ENCODE measurements at regions not wholly inside any gene's neighbourhood (a gene's known extent, or its start where the extent isn't known, plus 50 kb on each side); places are given as distances from the start of the nearest gene placed in this dataset.

- TF ChIP-seq EZH2phosphoT487 (IDR thresholded peaks at IDR 0.05; ENCODE audit: borderline replicate concordance, low read length), result no peak
- TF ChIP-seq, protein P1, sequence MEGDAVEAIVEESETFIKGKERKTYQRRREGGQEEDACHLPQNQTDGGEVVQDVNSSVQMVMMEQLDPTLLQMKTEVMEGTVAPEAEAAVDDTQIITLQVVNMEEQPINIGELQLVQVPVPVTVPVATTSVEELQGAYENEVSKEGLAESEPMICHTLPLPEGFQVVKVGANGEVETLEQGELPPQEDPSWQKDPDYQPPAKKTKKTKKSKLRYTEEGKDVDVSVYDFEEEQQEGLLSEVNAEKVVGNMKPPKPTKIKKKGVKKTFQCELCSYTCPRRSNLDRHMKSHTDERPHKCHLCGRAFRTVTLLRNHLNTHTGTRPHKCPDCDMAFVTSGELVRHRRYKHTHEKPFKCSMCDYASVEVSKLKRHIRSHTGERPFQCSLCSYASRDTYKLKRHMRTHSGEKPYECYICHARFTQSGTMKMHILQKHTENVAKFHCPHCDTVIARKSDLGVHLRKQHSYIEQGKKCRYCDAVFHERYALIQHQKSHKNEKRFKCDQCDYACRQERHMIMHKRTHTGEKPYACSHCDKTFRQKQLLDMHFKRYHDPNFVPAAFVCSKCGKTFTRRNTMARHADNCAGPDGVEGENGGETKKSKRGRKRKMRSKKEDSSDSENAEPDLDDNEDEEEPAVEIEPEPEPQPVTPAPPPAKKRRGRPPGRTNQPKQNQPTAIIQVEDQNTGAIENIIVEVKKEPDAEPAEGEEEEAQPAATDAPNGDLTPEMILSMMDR (IDR thresholded peaks at IDR 0.05; ENCODE audit: low read depth, low read length, poor library complexity, severe bottlenecking), result no peak
- Histone ChIP-seq H3K9me3 (ENCODE audit: control insufficient read depth, insufficient read depth, low read length) (no peaks in the 10 kb centered on the region), H4K20me1 (ENCODE audit: control insufficient read depth, insufficient read depth, low read depth, low read length) (no peaks in the 10 kb centered on the region), H3K4me1 (ENCODE audit: control insufficient read depth, low read length) (no peaks in the 10 kb centered on the region), H3K79me2 (ENCODE audit: control insufficient read depth, low read length) (no peaks in the 10 kb centered on the region), H3K27me3 (ENCODE audit: control insufficient read depth, low read length) (no peaks in the 10 kb centered on the region), H3K36me3 (ENCODE audit: control insufficient read depth, low read length) (no peaks in the 10 kb centered on the region), H3K4me3 (ENCODE audit: low read length) (no peak overlapping the region), H3K4me2 (ENCODE audit: low read length) (no peak overlapping the region), H3K27ac (ENCODE audit: low read depth, low read length) (no peak overlapping the region), H3F3A (ENCODE audit: control insufficient read depth, insufficient read depth) (no peaks in the 10 kb centered on the region), H3K9me2 (replicated peaks; ENCODE audit: control insufficient read depth, low read length) (no peaks in the 10 kb centered on the region)
Observed at GRCh38 chr11:28966951-28967350, 858.8 kb downstream of the METTL15 start.

- no peaks in the 10 kb centered on the region for H3K9me2 ChIP-seq (replicated peaks; ENCODE audit: control insufficient read depth, low read length)
- H4K20me1 ChIP-seq (ENCODE audit: control insufficient read depth, insufficient read depth, low read depth, low read length), result no peaks in the 10 kb centered on the region
- TF ChIP-seq, protein P1 (IDR thresholded peaks at IDR 0.05; ENCODE audit: low read depth, low read length, poor library complexity, severe bottlenecking), result no peak
- no peak for TF ChIP-seq EZH2phosphoT487 (IDR thresholded peaks at IDR 0.05; ENCODE audit: borderline replicate concordance, low read length)
- no peaks in the 10 kb centered on the region for H3K9me3 ChIP-seq (ENCODE audit: control insufficient read depth, insufficient read depth, low read length)
- no peak overlapping the region for H3K27ac ChIP-seq (ENCODE audit: low read depth, low read length)
- H3K27me3 ChIP-seq (ENCODE audit: control insufficient read depth, low read length), result no peaks in the 10 kb centered on the region
- H3K4me2 ChIP-seq (ENCODE audit: low read length), result no peak overlapping the region
- H3K79me2 ChIP-seq (ENCODE audit: control insufficient read depth, low read length), result no peaks in the 10 kb centered on the region
- no peaks in the 10 kb centered on the region for H3F3A ChIP-seq (ENCODE audit: control insufficient read depth, insufficient read depth)
- H3K4me3 ChIP-seq (ENCODE audit: low read length), result no peak overlapping the region
- no peaks in the 10 kb centered on the region for H3K36me3 ChIP-seq (ENCODE audit: control insufficient read depth, low read length)
- no peaks in the 10 kb centered on the region for H3K4me1 ChIP-seq (ENCODE audit: control insufficient read depth, low read length)
Observed at GRCh38 chr11:28965819-28966218, 857.6 kb downstream of the METTL15 start.

- no peak overlapping the region for H3K4me2 ChIP-seq (ENCODE audit: low read length)
- no peaks in the 10 kb centered on the region for H3K4me1 ChIP-seq (ENCODE audit: control insufficient read depth, low read length)
- no peaks in the 10 kb centered on the region for H3K27me3 ChIP-seq (ENCODE audit: control insufficient read depth, low read length)
- no peaks in the 10 kb centered on the region for H3K9me3 ChIP-seq (ENCODE audit: control insufficient read depth, insufficient read depth, low read length)
- no peaks in the 10 kb centered on the region for H3K36me3 ChIP-seq (ENCODE audit: control insufficient read depth, low read length)
- no peak overlapping the region for H3K4me3 ChIP-seq (ENCODE audit: low read length)
- no peaks in the 10 kb centered on the region for H3K9me2 ChIP-seq (replicated peaks; ENCODE audit: control insufficient read depth, low read length)
- no peaks in the 10 kb centered on the region for H3F3A ChIP-seq (ENCODE audit: control insufficient read depth, insufficient read depth)
- no peaks in the 10 kb centered on the region for H3K79me2 ChIP-seq (ENCODE audit: control insufficient read depth, low read length)
- H3K27ac ChIP-seq (ENCODE audit: low read depth, low read length), result no peak overlapping the region
- no peaks in the 10 kb centered on the region for H4K20me1 ChIP-seq (ENCODE audit: control insufficient read depth, insufficient read depth, low read depth, low read length)
- TF ChIP-seq, protein P1 (IDR thresholded peaks at IDR 0.05; ENCODE audit: low read depth, low read length, poor library complexity, severe bottlenecking), result no peak
- TF ChIP-seq EZH2phosphoT487 (IDR thresholded peaks at IDR 0.05; ENCODE audit: borderline replicate concordance, low read length), result no peak
Observed at GRCh38 chr11:28964811-28965210, 856.6 kb downstream of the METTL15 start.

GRCh38 chr11:28963187-28963586, 855.0 kb downstream of the METTL15 start:
- Histone ChIP-seq H4K20me1 (ENCODE audit: control insufficient read depth, insufficient read depth, low read depth, low read length) (no peaks in the 10 kb centered on the region), H3K9me3 (ENCODE audit: control insufficient read depth, insufficient read depth, low read length) (no peaks in the 10 kb centered on the region), H3K9me2 (replicated peaks; ENCODE audit: control insufficient read depth, low read length) (no peaks in the 10 kb centered on the region), H3K4me2 (ENCODE audit: low read length) (no peak overlapping the region), H3K36me3 (ENCODE audit: control insufficient read depth, low read length) (no peaks in the 10 kb centered on the region), H3K4me3 (ENCODE audit: low read length) (no peak overlapping the region), H3K79me2 (ENCODE audit: control insufficient read depth, low read length) (no peaks in the 10 kb centered on the region), H3K27me3 (ENCODE audit: control insufficient read depth, low read length) (no peaks in the 10 kb centered on the region), H3F3A (ENCODE audit: control insufficient read depth, insufficient read depth) (no peaks in the 10 kb centered on the region), H3K27ac (ENCODE audit: low read depth, low read length) (no peak overlapping the region), H3K4me1 (ENCODE audit: control insufficient read depth, low read length) (no peaks in the 10 kb centered on the region)
- TF ChIP-seq, protein P1 (IDR thresholded peaks at IDR 0.05; ENCODE audit: low read depth, low read length, poor library complexity, severe bottlenecking), result no peak
- TF ChIP-seq EZH2phosphoT487 (IDR thresholded peaks at IDR 0.05; ENCODE audit: borderline replicate concordance, low read length), result no peak

Data from DOHH2 (cell line).